Trophoblast cell (in vitro differentiated cells and primary cell): ENCODE measurements at regions not wholly inside any gene's neighbourhood (a gene's known extent, or its start where the extent isn't known, plus 50 kb on each side); places are given as distances from the start of the nearest gene placed in this dataset.

Experiments used
- DNase-seq, 2 donors: peaks; one replicate each; pipeline ENCODE4 v3.0.0-alpha.2; 2016
- H2AFZ ChIP-seq: 2 replicates; pipeline ENCODE4 v1.6.1; 2013; ENCODE audit warnings: low read length, moderate library complexity, mild to moderate bottlenecking; ENCODE audit not compliant: insufficient read depth, poor library complexity
- H2AK5ac ChIP-seq: 2 replicates; pipeline ENCODE4 v1.6.1; 2013; ENCODE audit warnings: mild to moderate bottlenecking, low read length
- H2BK120ac ChIP-seq: 2 replicates; pipeline ENCODE4 v1.6.1; 2013; ENCODE audit warnings: low read length, mild to moderate bottlenecking, moderate library complexity; ENCODE audit not compliant: insufficient read depth, poor library complexity
- H2BK12ac ChIP-seq: 2 replicates; pipeline ENCODE4 v1.6.1; 2013; ENCODE audit warnings: mild to moderate bottlenecking, low read length, moderate library complexity
- H2BK5ac ChIP-seq: 2 replicates; pipeline ENCODE4 v1.6.1; 2013; ENCODE audit warnings: low read length, low read depth, moderate library complexity, mild to moderate bottlenecking; ENCODE audit not compliant: poor library complexity
- H3K14ac ChIP-seq: 2 replicates; pipeline ENCODE4 v1.6.1; 2013; ENCODE audit warnings: mild to moderate bottlenecking, low read length
- H3K18ac ChIP-seq: 2 replicates; pipeline ENCODE4 v1.6.1; 2013; ENCODE audit warnings: mild to moderate bottlenecking, low read length
- H3K23ac ChIP-seq: 2 replicates; pipeline ENCODE4 v1.6.1; 2013; ENCODE audit warnings: low read length
- H3K27ac ChIP-seq: 2 replicates; pipeline ENCODE4 v1.5.1; 2013; ENCODE audit warnings: low read depth, mild to moderate bottlenecking, inconsistent platforms, low read length, moderate library complexity
- H3K27me3 ChIP-seq: 2 replicates; pipeline ENCODE4 v1.6.1; 2013; ENCODE audit warnings: inconsistent platforms, mild to moderate bottlenecking, low read length, moderate library complexity; ENCODE audit not compliant: insufficient read depth
- H3K36me3 ChIP-seq, 2 experiments: 1 replicate in 1 of 2; 2 replicates in 1 of 2; pipeline ENCODE4 v1.6.1; 2013; ENCODE audit warnings: low read length in 2 of 2, mild to moderate bottlenecking in 2 of 2, moderate library complexity in 1 of 2; ENCODE audit not compliant: insufficient read depth in 2 of 2, control insufficient read depth in 1 of 2
- H3K4ac ChIP-seq: 2 replicates; pipeline ENCODE4 v1.6.1; 2013; ENCODE audit warnings: low read depth, mild to moderate bottlenecking, low read length, moderate library complexity
- H3K4me1 ChIP-seq, 2 experiments: 1 replicate in 1 of 2; 2 replicates in 1 of 2; pipeline ENCODE4 v1.6.1; 2013; ENCODE audit warnings: low read length in 2 of 2, mild to moderate bottlenecking in 2 of 2, moderate library complexity in 1 of 2; ENCODE audit not compliant: insufficient read depth in 2 of 2, control insufficient read depth in 1 of 2
- H3K4me2 ChIP-seq: 2 replicates; pipeline ENCODE4 v1.6.1; 2013; ENCODE audit warnings: inconsistent platforms, mild to moderate bottlenecking, low read length, moderate library complexity
- H3K4me3 ChIP-seq: 2 replicates; pipeline ENCODE4 v1.5.1; 2013; ENCODE audit warnings: mild to moderate bottlenecking, low read depth, low read length, inconsistent platforms
- H3K79me1 ChIP-seq: one replicate; pipeline ENCODE4 v1.6.1; 2013; ENCODE audit warnings: low read length
- H3K79me2 ChIP-seq: 2 replicates; pipeline ENCODE4 v1.6.1; 2013; ENCODE audit warnings: low read length, mild to moderate bottlenecking; ENCODE audit not compliant: control insufficient read depth, insufficient read depth, poor library complexity
- H3K9ac ChIP-seq: 2 replicates; pipeline ENCODE4 v1.6.1; 2013; ENCODE audit warnings: mild to moderate bottlenecking, low read length
- H3K9me3 ChIP-seq: 2 replicates; pipeline ENCODE4 v1.6.1; 2013; ENCODE audit warnings: low read depth, mild to moderate bottlenecking, control low read depth, inconsistent platforms, low read length; ENCODE audit not compliant: insufficient read depth
- H4K12ac ChIP-seq: 2 replicates; pipeline ENCODE4 v1.6.1; 2013; ENCODE audit warnings: low read depth, mild to moderate bottlenecking, low read length, moderate library complexity
- H4K8ac ChIP-seq: 2 replicates; pipeline ENCODE4 v1.6.1; 2013; ENCODE audit warnings: low read depth, mild to moderate bottlenecking, low read length, moderate library complexity
- H4K91ac ChIP-seq: one replicate; pipeline ENCODE4 v1.6.1; 2013; ENCODE audit warnings: low read depth, mild to moderate bottlenecking, low read length, moderate library complexity
- WGBS: extraction: QIAGEN DNeasy Blood & Tissue Kit; methylation state at CpG from one replicate; pipeline ENCODE4 v1.1.7; 2013; ENCODE audit warnings: missing lambda C conversion rate; ENCODE audit not compliant: insufficient read length, insufficient coverage; ENCODE audit errors: extremely low coverage; 5-methylcytosine and 5-hydroxymethylcytosine counted together

DNA sequence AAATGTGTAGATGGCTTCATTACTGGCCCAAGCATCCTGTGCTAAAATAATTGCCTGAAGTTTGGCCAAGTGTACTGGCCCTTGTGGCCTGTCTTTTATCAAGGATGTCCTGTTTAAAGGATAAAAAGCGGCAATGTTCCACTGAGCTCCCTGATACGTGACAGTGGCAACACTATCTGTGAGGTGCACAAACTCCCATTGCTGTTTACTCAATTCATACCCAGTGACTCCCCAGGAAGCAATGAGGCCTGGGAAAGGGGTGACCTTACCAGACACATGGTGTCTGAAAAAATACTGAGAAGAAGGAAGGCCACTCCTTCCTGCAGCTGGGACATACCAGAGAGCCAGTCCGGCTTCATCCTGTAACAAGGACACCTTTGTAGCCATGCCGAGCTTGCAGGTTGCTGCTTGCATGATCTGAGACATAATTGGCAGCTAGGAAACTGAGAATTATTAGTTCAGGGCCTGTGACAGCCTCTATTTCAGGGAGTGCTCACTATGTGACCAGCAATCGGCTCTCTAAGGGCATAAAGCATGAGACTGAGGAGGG is 198.5 kb upstream of the LRATD1 start:
- WGBS, result no CpG with 5 or more reads among the region's 5 CpGs
- Histone ChIP-seq H4K12ac (no peak overlapping the region), H3K36me3 (no peaks in the 10 kb centered on the region), H3K18ac (no peak overlapping the region), H4K91ac (no peak overlapping the region), H3K79me2 (no peaks in the 10 kb centered on the region), H3K79me1 (no peaks in the 10 kb centered on the region), H3K27me3 (no peaks in the 10 kb centered on the region), H4K8ac (no peak overlapping the region), H3K27ac (no peak overlapping the region), H2BK12ac (no peak overlapping the region), H3K14ac (no peak overlapping the region), H2BK5ac (no peak overlapping the region), H3K4me1 (no peaks in the 10 kb centered on the region), H3K4me3 (no peak overlapping the region), H3K4me2 (no peak overlapping the region), H3K4ac (no peak overlapping the region), H2AFZ (no peak overlapping the region), H3K9ac (no peak overlapping the region), H2BK120ac (no peak overlapping the region), H3K9me3 (peaks cover 2% of the 10 kb centered on the region), H3K23ac (no peak overlapping the region), H2AK5ac (no peak overlapping the region)
- no peak for DNase-seq

DNA sequence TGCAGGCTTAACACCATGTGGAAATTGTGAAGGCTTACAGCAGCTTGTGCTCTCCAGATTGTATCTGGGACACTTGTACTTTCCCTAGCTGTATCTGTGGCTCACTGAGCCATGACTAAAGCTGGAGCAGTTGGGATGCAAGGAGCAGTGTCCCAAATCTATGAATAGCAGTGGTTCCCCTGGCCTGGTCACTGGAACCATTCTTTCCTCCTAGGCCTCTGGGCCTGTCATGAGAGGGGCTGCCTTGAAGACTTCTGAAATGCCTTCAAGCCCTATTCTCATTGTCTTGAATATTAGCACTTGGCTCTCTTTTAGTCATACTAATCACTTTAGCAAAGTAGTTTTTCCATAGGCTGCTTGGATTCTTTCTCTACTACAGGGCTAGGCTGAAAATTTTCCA is 186.8 kb upstream of the LRATD1 start:
- Histone ChIP-seq H3K4me1 (no peaks in the 10 kb centered on the region), H3K27ac (no peak overlapping the region), H3K27me3 (no peaks in the 10 kb centered on the region), H3K9ac (no peak overlapping the region), H3K9me3 (peaks cover 12% of the 10 kb centered on the region), H4K8ac (no peak overlapping the region), H4K91ac (no peak overlapping the region), H3K4me2 (no peak overlapping the region), H3K18ac (no peak overlapping the region), H3K23ac (no peak overlapping the region), H2BK5ac (no peak overlapping the region), H2BK12ac (no peak overlapping the region), H4K12ac (no peak overlapping the region), H3K79me1 (no peaks in the 10 kb centered on the region), H2AFZ (no peak overlapping the region), H3K36me3 (no peaks in the 10 kb centered on the region), H3K79me2 (no peaks in the 10 kb centered on the region), H3K14ac (no peak overlapping the region), H3K4me3 (no peak overlapping the region), H2BK120ac (no peak overlapping the region), H2AK5ac (no peak overlapping the region), H3K4ac (no peak overlapping the region)
- no peak for DNase-seq

DNA sequence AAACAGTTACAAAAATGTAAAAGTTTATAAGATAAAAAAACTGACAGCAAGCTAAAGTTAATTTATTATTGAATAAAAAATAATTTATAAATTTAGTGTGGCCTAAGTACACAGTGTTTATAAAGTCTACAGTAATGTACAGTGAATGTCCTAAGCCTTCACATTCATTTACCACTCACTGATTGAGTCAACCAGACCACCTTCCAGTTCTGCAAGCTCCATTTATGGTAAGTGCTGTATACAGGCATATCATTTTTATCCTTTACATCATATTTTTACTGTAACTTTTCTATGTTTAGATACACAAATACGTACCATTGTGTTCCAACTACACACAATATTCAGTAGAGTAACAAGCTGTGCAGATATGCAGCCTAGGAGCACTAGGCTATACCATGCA is 184.2 kb upstream of the LRATD1 start:
- Histone ChIP-seq H3K23ac (no peak overlapping the region), H3K79me2 (no peaks in the 10 kb centered on the region), H2AFZ (no peak overlapping the region), H3K27me3 (no peaks in the 10 kb centered on the region), H3K4me3 (no peak overlapping the region), H2BK120ac (no peak overlapping the region), H3K79me1 (no peaks in the 10 kb centered on the region), H2BK12ac (no peak overlapping the region), H4K91ac (no peak overlapping the region), H4K12ac (no peak overlapping the region), H3K27ac (no peak overlapping the region), H4K8ac (no peak overlapping the region), H3K14ac (no peak overlapping the region), H3K18ac (no peak overlapping the region), H2AK5ac (no peak overlapping the region), H2BK5ac (no peak overlapping the region), H3K4me1 (no peaks in the 10 kb centered on the region), H3K4ac (no peak overlapping the region), H3K9me3 (peaks cover 12% of the 10 kb centered on the region), H3K4me2 (no peak overlapping the region), H3K9ac (no peak overlapping the region), H3K36me3 (no peaks in the 10 kb centered on the region)
- DNase-seq, result no peak
- no CpG with 5 or more reads among the region's 1 CpG for WGBS

GRCh38 chr2:14451312-14451711 is 181.2 kb upstream of the LRATD1 start:
- no peak overlapping the region for H2BK12ac ChIP-seq
- H3K4me1 ChIP-seq, result no peaks in the 10 kb centered on the region
- H3K79me1 ChIP-seq, result no peaks in the 10 kb centered on the region
- no peak overlapping the region for H3K14ac ChIP-seq
- DNase-seq, result peak in 1 of 2 donors; percentile 18
- H3K23ac ChIP-seq, result no peak overlapping the region
- H3K36me3 ChIP-seq, result no peaks in the 10 kb centered on the region
- no CpG with 5 or more reads among the region's 2 CpGs for WGBS
- no peak overlapping the region for H2AK5ac ChIP-seq
- no peak overlapping the region for H3K4ac ChIP-seq
- H4K12ac ChIP-seq, result no peak overlapping the region
- H2BK120ac ChIP-seq, result no peak overlapping the region
- H3K79me2 ChIP-seq, result no peaks in the 10 kb centered on the region
- no peaks in the 10 kb centered on the region for H3K27me3 ChIP-seq
- no peak overlapping the region for H3K18ac ChIP-seq
- H4K91ac ChIP-seq, result no peak overlapping the region
- no peak overlapping the region for H3K9ac ChIP-seq
- no peak overlapping the region for H3K27ac ChIP-seq
- H4K8ac ChIP-seq, result no peak overlapping the region
- peaks cover 6% of the 10 kb centered on the region for H3K9me3 ChIP-seq
- H2BK5ac ChIP-seq, result no peak overlapping the region
- no peak overlapping the region for H3K4me3 ChIP-seq
- no peak overlapping the region for H3K4me2 ChIP-seq
- H2AFZ ChIP-seq, result no peak overlapping the region
